ENCODE measurements at regions not wholly inside any gene's neighbourhood (a gene's known extent, or its start where the extent isn't known, plus 50 kb on each side); places are given as distances from the start of the nearest gene placed in this dataset.

DNA sequence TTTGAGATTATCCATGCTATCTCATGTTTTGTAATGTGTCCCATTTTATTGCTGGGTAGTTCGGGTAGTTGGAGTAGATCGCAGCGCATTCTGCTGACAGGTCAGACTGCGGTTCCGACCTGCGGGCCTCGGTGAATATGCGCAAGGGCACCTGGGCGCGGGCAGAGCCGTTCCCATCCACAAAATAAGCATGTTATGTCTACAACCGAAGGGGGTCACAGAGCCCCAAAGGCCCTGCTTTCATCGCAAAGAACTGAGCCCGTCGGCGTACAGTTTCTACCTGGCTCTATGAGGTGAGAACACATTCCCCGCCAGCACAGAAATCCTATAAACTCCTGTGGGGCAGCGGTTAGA, 88.4 kb downstream of the PRKAB2 start:
- TF ChIP-seq, protein P1, sequence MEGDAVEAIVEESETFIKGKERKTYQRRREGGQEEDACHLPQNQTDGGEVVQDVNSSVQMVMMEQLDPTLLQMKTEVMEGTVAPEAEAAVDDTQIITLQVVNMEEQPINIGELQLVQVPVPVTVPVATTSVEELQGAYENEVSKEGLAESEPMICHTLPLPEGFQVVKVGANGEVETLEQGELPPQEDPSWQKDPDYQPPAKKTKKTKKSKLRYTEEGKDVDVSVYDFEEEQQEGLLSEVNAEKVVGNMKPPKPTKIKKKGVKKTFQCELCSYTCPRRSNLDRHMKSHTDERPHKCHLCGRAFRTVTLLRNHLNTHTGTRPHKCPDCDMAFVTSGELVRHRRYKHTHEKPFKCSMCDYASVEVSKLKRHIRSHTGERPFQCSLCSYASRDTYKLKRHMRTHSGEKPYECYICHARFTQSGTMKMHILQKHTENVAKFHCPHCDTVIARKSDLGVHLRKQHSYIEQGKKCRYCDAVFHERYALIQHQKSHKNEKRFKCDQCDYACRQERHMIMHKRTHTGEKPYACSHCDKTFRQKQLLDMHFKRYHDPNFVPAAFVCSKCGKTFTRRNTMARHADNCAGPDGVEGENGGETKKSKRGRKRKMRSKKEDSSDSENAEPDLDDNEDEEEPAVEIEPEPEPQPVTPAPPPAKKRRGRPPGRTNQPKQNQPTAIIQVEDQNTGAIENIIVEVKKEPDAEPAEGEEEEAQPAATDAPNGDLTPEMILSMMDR (IDR thresholded peaks at IDR 0.05): no peak
- TF ChIP-seq, protein P2, sequence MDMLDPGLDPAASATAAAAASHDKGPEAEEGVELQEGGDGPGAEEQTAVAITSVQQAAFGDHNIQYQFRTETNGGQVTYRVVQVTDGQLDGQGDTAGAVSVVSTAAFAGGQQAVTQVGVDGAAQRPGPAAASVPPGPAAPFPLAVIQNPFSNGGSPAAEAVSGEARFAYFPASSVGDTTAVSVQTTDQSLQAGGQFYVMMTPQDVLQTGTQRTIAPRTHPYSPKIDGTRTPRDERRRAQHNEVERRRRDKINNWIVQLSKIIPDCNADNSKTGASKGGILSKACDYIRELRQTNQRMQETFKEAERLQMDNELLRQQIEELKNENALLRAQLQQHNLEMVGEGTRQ (IDR thresholded peaks at IDR 0.05; ENCODE audit: borderline replicate concordance, low read depth, low read length): no peak
- TF ChIP-seq TAF1 (IDR thresholded peaks at IDR 0.05; ENCODE audit: borderline replicate concordance, low read depth, low read length) (no peak), RFX5 (IDR thresholded peaks at IDR 0.05; ENCODE audit: low read length) (no peak), POLR2AphosphoS5 (IDR thresholded peaks at IDR 0.05; ENCODE audit: low read depth, low read length) (no peak), RAD21 (IDR thresholded peaks at IDR 0.05; ENCODE audit: low read length) (no peak), EP300 (IDR thresholded peaks at IDR 0.05; ENCODE audit: borderline replicate concordance in 1 of 2, low read depth in 1 of 2, low read length in 1 of 2) (no peak), YY1 (IDR thresholded peaks at IDR 0.05; ENCODE audit: low read depth) (no peak), SMC3 (IDR thresholded peaks at IDR 0.05; ENCODE audit: low read depth, low read length) (no peak), RXRA (IDR thresholded peaks at IDR 0.05; ENCODE audit: borderline replicate concordance, low read depth) (no peak), EZH2phosphoT487 (IDR thresholded peaks at IDR 0.05; ENCODE audit: borderline replicate concordance, low read depth) (no peak)
- TF ChIP-seq, protein P3, sequence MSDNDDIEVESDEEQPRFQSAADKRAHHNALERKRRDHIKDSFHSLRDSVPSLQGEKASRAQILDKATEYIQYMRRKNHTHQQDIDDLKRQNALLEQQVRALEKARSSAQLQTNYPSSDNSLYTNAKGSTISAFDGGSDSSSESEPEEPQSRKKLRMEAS (IDR thresholded peaks at IDR 0.05; ENCODE audit: low read depth): no peak
- TF ChIP-seq, protein P4, sequence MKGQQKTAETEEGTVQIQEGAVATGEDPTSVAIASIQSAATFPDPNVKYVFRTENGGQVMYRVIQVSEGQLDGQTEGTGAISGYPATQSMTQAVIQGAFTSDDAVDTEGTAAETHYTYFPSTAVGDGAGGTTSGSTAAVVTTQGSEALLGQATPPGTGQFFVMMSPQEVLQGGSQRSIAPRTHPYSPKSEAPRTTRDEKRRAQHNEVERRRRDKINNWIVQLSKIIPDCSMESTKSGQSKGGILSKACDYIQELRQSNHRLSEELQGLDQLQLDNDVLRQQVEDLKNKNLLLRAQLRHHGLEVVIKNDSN (IDR thresholded peaks at IDR 0.05; ENCODE audit: borderline replicate concordance, low read depth): no peak

All from SK-N-SH (cell line).